Mammary epithelial cell (primary cell): ENCODE measurements at regions not wholly inside any gene's neighbourhood (a gene's known extent, or its start where the extent isn't known, plus 50 kb on each side); places are given as distances from the start of the nearest gene placed in this dataset.

Experiments
- CTCF ChIP-seq, 2 donors: IDR thresholded peaks in 1 of 2; conservative IDR thresholded peaks in 1 of 2; 2 replicates each; pipeline ENCODE4 v1.5.1; 2011 to 2012; ENCODE audit warnings: inconsistent platforms in 2 of 2, low read length in 2 of 2, mild to moderate bottlenecking in 2 of 2, control low read depth in 1 of 2, low read depth in 1 of 2; ENCODE audit not compliant: insufficient read depth in 1 of 2; ENCODE audit errors: extremely low read depth in 1 of 2
- EZH2 ChIP-seq: IDR thresholded peaks from 2 replicates; pipeline ENCODE4 v1.6.1; 2012; ENCODE audit warnings: low read length, inconsistent platforms, borderline replicate concordance

- no peak for TF ChIP-seq CTCF (conservative IDR thresholded peaks at IDR 0.05 in 1 of 2, IDR thresholded peaks at IDR 0.05 in 1 of 2; ENCODE audit: extremely low read depth in 1 of 2, insufficient read depth in 1 of 2, low read depth in 1 of 2, low read length in 2 of 2)
- TF ChIP-seq EZH2 = no peak
These were observed 202.4 kb downstream of the FBXO15 start for GRCh38 chr18:73945130-73945792.
